Body of pancreas (tissue), 4 donors: ENCODE measurements at regions not wholly inside any gene's neighbourhood (a gene's known extent, or its start where the extent isn't known, plus 50 kb on each side); places are given as distances from the start of the nearest gene placed in this dataset.

Source experiments
- ATAC-seq: fragments of 150-250 bp; one replicate; pipeline ENCODE4 v1.9.1; 2016
- DNase-seq, 4 donors: peaks; one replicate each; pipeline ENCODE4 v3.0.0-alpha.2; 2019
- H3K27ac ChIP-seq, 4 donors: fragments of 200-600 bp; sonication (generic); 1 replicate in 3 of 4; 2 replicates in 1 of 4; pipeline versions ENCODE4 v1.5.1 to v1.6.1; 2016 to 2019; ENCODE audit warnings: mild to moderate bottlenecking in 1 of 4, mixed read lengths in 1 of 4, moderate library complexity in 1 of 4
- H3K27me3 ChIP-seq, 2 donors: fragments of 200-600 bp; sonication (generic); one replicate each; pipeline ENCODE4 v1.6.0; 2016; ENCODE audit warnings: mild to moderate bottlenecking in 1 of 2
- H3K36me3 ChIP-seq, 2 donors: fragments of 200-600 bp; sonication (generic); replicated peaks in 1 of 2; 2 replicates each; pipeline ENCODE4 v1.5.1; 2016; ENCODE audit warnings: low read depth in 2 of 2; ENCODE audit not compliant: insufficient read depth in 1 of 2
- H3K4me1 ChIP-seq: fragments of 200-600 bp; sonication (generic); one replicate; pipeline ENCODE4 v1.6.0; 2016
- H3K4me3 ChIP-seq, 2 donors: fragments of 200-600 bp; sonication (generic); 1 replicate in 1 of 2; 2 replicates in 1 of 2; pipeline ENCODE4 v1.5.1; 2016 to 2019
- H3K9me3 ChIP-seq, 3 donors: fragments of 200-600 bp; sonication (generic); 1 replicate in 2 of 3; 2 replicates in 1 of 3; pipeline ENCODE4 v1.5.1; 2016
- CTCF ChIP-seq, 7 experiments: fragments of 450-650 bp in 4 of 7; fragments of 200-600 bp in 3 of 7; sonication (generic) in 3 of 7; IDR thresholded peaks; one replicate each; pipeline ENCODE4 v1.5.1; 2016 to 2019; ENCODE audit warnings: antibody characterized with exemption in 7 of 7
- POLR2A ChIP-seq, 3 donors: fragments of 450-650 bp; IDR thresholded peaks; one replicate each; pipeline ENCODE4 v1.6.1; 2016; ENCODE audit warnings: antibody characterized with exemption in 3 of 3, mild to moderate bottlenecking in 2 of 3
- WGBS, 2 donors: methylation state at CpG; one replicate each; pipeline ENCODE4 v1.1.5; 2017; 5-methylcytosine and 5-hydroxymethylcytosine counted together
- intact Hi-C: fragments of 100-400 bp; cut with DNase I; formaldehyde crosslinking; loops from one replicate; pipeline ENCODE4 v1.15.1; 2023

DNA sequence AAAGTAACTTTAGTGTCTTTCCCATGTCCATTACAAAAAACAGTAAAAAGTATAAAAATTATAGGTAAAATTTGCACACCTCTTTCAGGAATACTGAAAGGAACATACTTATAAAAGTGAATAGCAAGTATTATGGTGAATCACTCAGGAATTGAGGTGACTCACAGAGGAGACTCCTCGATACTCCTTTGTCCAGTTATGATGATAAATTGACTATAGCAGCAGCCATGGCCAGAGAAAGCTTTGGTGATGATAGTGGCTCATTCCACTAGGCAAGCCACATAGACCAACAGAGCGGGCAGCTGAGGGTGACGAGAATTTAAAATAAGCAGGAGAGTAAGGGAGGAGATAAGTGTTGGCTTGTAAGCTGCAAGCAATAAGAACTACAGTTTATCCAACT, 1231.1 kb upstream of the CELF2 start:
- TF ChIP-seq CTCF (IDR thresholded peaks at IDR 0.05) (no peak), POLR2A (IDR thresholded peaks at IDR 0.05) (no peak)
- WGBS, 2 donors: 82 to 94% methylated on average over 3 of the region's 3 CpGs
- no peak for DNase-seq
- Histone ChIP-seq H3K27me3 (no peaks in the 10 kb centered on the region), H3K27ac (no peak overlapping the region), H3K4me3 (no peak overlapping the region), H3K36me3 (no peaks in the 10 kb centered on the region), H3K9me3 (no peaks in the 10 kb centered on the region), H3K4me1 (no peaks in the 10 kb centered on the region)
- ATAC-seq: no peak
- intact Hi-C loops: no loop called here

- Histone ChIP-seq H3K4me3 (no peak overlapping the region), H3K4me1 (no peaks in the 10 kb centered on the region), H3K36me3 (no peaks in the 10 kb centered on the region), H3K27me3 (no peaks in the 10 kb centered on the region), H3K27ac (no peak overlapping the region), H3K9me3 (no peaks in the 10 kb centered on the region)
- no peak for ATAC-seq
- 67% methylated on average over 5 of the region's 5 CpGs for whole genome bisulfite sequencing, 2 donors
- TF ChIP-seq CTCF (IDR thresholded peaks at IDR 0.05) (no peak), POLR2A (IDR thresholded peaks at IDR 0.05) (no peak)
- intact Hi-C loops: no loop called here
- no peak for DNase-seq
Measured at GRCh38 chr10:9789996-9790395, 1227.7 kb upstream of the CELF2 start.

GRCh38 chr10:9792181-9792580, 1225.5 kb upstream of the CELF2 start:
- Histone ChIP-seq H3K4me1 (no peaks in the 10 kb centered on the region), H3K27ac (no peak overlapping the region), H3K9me3 (no peaks in the 10 kb centered on the region), H3K27me3 (no peaks in the 10 kb centered on the region), H3K4me3 (no peak overlapping the region), H3K36me3 (no peaks in the 10 kb centered on the region)
- ATAC-seq (no peak), DNase-seq (no peak)
- whole genome bisulfite sequencing, 2 donors: 63 to 68% methylated on average over 3 of the region's 3 CpGs
- TF ChIP-seq POLR2A (IDR thresholded peaks at IDR 0.05): no peak
- TF ChIP-seq CTCF (IDR thresholded peaks at IDR 0.05): no peak
- intact Hi-C loops: no loop called here

DNA sequence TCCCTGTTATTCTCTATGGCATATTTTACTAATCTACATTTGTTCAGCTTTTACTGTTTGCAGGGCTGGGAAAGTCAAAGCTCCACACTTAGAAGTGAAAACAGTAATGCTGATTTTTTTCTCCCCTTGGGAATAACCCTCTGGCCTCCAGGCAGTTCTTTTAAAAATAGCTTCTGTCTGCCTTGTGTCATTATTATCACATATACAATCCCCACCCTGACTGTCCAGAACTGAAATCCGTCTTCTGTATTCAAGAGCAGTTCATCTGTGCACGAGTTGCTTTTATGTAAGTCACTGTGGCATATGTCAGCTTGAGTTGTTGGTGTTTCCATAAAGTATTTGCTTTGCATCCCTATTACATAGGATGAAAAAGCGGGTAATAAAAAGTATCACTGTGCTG, 1221.1 kb upstream of the CELF2 start:
- H3K27me3 ChIP-seq: no peaks in the 10 kb centered on the region
- H3K4me3 ChIP-seq: no peak overlapping the region
- ATAC-seq (no peak), DNase-seq (no peak)
- no peaks in the 10 kb centered on the region for H3K4me1 ChIP-seq
- no peaks in the 10 kb centered on the region for H3K36me3 ChIP-seq
- TF ChIP-seq CTCF (IDR thresholded peaks at IDR 0.05): no peak
- no peak for TF ChIP-seq POLR2A (IDR thresholded peaks at IDR 0.05)
- H3K27ac ChIP-seq: no peak overlapping the region
- intact Hi-C loops: no loop called here
- 57 to 68% methylated on average over 3 of the region's 3 CpGs for WGBS, 2 donors
- H3K9me3 ChIP-seq: no peaks in the 10 kb centered on the region

DNA sequence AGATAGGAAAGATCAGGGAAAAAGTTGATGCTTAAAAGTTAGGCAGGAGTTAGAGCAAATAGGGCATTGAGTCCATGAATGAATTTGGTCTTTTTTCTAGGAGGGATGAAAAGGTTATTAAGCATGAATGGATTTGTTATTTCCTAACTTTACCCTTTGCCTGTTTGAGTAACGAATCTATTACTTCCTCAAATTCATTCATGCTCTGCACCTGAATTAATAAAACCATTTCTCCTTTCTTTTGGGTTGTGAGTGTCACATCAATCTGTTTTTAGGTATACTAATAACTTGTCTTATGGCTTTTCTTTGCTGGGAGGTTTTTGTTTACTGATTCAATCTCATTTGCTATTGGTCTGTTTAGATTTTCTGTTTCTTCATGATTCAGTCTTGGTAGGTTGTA, 1217.7 kb upstream of the CELF2 start:
- 59 to 67% methylated on average over 1 of the region's 1 CpG for WGBS, 2 donors
- Histone ChIP-seq H3K4me1 (no peaks in the 10 kb centered on the region), H3K27ac (no peak overlapping the region), H3K4me3 (no peak overlapping the region), H3K9me3 (no peaks in the 10 kb centered on the region), H3K27me3 (no peaks in the 10 kb centered on the region), H3K36me3 (no peaks in the 10 kb centered on the region)
- ATAC-seq (no peak), DNase-seq (no peak)
- TF ChIP-seq POLR2A (IDR thresholded peaks at IDR 0.05): no peak
- TF ChIP-seq CTCF (IDR thresholded peaks at IDR 0.05): no peak
- intact Hi-C loops: no loop called here
